Stimulated activated CD4-positive, alpha-beta T cell treated with anti-CD3 and anti-CD28 coated beads, TNF-alpha, amount 100 ng/mL, for 1 hour (primary cell): ENCODE measurements at regions not wholly inside any gene's neighbourhood (a gene's known extent, or its start where the extent isn't known, plus 50 kb on each side); places are given as distances from the start of the nearest gene placed in this dataset.

Experiments
- DNase-seq, 3 donors: peaks; one replicate each; pipeline ENCODE4 v3.0.0-alpha.2; 2020; ENCODE audit warnings: low read depth in 3 of 3, low spot score in 1 of 3

DNA sequence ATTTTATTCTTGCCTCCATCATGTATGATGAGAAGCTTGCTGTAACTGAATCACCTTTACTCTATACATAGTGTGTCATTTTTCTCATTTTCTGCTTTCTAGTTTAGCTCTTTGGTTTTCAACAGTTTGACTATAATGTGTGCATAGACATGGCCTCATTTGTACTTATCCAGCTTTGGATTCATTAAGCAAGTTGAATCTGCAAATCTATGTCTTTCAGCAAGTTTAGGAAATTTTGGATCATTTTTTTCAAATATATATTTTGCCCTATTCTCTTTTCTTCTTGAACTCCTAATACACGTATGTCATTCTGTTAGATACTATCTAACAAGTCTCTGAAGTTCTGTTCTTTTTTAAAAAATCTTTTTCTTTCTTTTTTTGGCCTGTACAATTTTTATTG lies 57.8 kb downstream of the PRLHR start:
- no peak for DNase-seq

DNA sequence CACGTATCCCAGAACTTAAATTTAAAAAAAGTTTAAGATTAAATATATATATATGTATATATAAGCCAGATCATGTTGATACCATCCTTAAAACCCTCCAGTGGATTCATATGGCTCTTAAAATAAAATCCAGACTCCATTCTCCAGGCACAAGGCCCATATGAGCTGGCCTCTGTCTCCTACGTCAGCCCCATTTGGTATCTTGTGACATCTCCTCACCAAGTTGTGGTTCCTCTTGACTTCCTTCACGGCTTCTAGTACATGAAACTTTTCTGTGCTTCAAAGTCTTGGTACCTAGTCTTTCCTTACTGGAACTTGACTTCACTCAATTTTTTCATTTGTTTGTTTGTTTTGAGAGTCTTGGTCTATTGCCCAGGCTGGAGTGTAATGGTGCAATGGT lies 61.3 kb downstream of the PRLHR start:
- DNase-seq = no peak

DNA sequence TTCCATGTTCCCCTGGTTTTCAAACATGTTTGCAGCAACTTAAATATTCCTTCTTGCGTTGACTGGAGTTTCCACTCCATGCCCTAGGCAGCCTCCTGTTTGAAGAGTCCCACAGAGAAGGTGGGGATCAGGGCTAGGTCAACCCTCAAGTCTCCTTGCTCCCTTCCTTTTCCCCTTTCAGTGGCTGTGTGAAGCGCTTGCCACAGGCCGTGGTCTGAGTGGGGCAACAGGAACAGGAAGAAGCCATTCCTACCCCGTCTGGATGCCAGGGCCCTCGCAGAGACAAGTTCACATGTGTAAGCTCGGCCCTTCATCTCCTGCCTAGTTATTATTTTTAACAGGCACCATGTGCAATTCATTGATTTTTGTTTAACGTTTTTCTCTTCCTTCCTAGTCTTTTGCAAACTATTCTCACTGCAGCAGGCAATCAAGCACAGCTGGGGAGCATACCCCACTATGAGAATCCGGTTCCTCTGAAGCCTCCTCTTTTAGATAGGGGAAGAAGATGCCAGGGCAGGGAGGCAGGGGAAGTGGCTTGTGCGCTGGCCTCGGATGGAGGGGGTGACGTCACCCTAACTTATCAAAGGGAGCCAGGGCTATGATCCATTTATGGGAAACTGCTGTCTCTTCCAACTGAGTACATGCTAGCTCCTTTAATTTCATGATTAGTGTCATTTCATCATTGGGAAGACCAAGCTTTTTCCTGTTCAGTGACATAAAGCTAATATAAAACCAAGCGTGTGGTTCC lies 64.2 kb downstream of the PRLHR start:
- DNase-seq = no peak

DNA sequence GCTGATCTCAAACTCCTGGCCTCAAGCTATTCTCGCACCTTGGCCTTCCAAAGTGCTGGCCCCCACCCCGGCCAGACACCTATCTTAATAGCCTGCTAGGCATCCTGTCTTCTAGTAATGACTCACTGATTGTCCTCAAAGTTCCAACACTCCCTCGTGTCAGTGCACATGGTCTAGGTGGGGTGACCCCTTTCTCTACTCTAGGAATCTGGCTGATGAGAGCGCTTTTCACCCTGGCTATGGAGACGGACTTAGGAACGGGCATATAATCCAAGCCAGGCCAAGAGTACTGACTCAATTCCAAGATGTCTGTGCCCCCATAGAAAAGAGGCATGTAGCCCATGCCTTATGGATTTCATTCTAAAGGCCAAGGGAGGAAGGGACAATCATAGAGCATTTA lies 67.0 kb downstream of the PRLHR start:
- DNase-seq = no peak

DNA sequence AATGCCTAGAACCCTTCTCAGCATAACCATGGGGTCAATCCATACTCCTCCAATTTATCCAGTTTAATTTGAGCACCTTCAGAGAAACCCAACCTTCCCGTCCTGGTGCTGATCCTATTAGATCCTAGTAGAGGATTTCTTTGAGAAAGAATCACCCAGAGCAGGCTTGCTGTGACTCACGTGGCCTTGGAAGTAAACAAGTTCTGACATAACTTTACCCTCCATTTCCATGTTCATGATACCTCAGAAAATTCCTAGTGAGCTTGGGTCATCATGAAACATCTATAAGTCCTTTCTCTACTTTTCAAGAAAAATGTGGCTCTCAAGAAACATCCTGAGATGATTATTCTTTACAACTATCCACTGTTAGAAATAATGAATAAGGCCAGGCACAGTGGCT lies 71.7 kb downstream of the PRLHR start:
- DNase-seq = no peak

DNA sequence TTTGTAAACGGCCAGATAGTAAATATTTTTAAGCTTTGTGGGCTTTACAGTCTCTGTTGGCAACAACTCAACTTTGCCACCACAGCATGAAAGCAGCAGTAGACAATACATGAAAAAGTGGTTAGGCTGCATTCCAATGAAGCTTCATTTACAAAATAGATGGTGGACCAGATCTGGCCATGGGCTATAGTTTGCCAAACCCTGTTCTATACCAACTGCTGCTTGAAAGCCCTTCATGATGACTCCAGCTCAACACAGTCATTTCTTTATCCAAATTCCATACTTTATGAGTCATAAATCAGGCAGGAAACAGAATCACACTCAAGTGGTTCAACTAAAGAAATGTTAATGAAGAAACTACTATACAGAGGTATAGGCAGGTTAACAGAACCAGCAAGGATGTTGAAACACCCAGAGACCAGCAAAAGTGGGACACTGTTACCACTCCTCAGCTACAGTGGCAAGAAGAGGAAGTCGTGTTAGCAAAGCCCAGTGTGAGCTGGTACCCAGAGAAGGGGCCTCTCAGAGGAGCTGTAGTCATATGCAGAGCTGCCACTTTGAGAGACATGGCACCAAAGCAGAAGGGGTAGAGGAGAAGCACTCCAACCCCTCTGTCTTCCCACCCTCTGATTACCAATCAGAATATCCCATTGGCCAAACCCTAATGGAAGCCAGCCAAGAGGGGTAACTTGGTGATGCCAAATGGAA lies 72.5 kb downstream of the PRLHR start:
- no peak for DNase-seq

DNA sequence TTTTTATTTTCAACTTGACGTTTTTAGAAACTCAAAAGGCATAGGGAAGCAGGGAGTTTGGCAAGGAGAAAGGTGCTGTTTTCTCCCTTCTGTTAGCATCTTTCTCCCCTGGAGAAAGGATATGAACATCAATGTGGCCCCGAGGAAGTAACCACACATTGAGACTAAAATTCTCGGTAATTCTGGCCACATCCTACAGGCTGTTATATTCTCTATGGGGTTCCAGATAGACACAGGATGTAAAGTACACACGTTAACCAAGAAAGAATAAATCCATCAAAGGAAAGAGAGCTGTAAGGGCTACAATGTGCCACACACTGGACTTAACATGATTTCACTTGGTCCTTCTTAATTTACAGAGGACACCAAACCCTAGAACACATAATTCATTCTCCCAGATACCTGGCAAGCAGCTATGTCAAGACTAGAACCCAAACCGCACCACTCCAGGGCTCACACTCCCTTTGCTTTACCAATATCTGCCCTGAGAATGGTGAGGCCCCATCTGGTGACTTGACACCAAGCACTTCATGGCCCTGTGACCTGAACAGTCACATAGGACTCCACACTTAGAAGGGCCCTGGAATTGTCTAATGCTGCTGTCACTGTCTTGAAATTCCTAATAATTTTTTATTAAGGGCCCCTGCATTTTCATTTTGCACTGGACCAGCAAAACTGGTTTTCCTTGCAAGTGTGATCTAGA lies 73.9 kb downstream of the PRLHR start:
- DNase-seq = no peak

DNA sequence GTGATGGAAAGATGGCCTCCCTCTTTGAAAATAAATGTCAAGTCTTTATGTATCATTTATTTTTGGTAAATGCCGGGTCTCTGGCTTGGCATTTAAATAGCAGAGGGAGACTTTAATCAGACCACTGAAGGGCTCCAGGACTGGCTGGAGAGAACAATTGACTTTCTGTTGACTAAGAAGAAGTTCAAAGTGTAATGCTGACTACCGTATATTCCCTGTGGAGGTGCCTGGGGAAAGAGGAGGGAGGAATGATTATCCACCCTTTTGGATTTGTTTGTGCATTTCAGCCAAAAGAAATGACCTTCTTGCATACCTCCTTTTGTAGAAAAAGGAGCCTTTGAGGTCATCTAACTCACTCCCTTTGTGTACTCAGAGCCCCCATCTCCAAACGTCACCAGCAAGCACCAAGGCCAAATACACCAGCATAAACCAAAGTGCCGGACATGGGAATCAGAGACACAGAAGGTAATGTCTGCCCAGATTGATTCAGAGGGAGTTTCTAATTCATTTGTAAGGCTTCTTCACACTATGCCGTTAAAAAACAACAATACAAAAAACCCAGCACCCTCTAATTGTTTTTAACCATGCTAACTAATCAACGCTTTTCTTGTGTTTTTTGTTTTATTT lies 75.2 kb downstream of the PRLHR start:
- DNase-seq = no peak

DNA sequence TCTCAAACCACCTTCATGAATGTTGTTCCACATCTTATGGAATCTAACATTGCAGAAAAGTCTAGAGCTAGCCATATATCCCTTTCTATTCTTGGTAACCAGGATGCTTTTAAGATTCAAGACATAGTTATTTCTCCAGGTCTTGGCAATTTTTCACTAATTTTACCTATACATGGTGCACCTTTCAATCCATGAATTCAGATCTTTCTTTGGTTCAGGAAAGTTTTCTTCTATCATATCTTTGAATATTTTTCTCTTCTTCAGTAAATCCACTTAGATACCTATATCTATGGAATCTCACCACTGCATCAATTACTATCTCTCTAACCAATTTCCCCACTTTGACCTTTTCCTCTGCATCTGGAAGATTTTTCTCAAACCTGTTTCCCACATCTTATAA lies 77.4 kb downstream of the PRLHR start:
- DNase-seq = no peak

DNA sequence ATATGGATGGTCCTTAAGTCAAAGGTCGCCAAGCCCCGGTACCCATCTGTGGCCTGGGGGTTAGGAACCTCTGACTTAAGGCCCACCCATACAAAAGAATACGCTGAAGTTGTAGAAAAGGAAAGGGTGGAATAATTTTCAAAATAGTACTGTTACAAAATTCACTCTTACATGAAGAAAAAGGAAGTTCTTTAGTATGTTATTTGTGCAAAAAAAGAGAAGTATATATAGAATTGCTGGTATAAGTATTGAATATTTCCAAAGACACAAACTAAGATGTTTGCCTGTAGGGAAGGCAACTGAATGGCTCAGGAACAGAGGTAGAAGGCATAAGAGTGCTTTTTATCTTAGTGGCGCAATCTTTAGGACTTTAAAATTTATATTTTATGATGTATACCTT lies 78.7 kb downstream of the PRLHR start:
- DNase-seq = no peak

DNA sequence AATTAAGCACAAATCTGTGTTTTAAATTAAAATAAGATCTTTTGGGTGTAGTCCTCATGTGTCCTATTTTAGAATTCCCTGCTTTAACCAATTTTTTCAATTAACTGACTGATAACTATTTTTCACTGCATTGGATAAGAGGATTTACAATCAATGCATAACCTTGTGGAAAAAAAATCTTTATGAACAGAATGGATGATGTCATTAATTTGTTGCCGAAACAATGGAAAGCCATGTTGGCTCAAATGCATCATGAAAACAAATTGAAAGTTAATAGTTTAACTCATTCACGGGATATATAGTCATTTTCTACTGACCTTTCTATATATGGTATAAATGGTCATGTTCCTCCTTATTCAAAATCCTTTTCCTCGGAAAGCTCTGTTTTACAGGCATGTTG lies 82.3 kb downstream of the PRLHR start:
- DNase-seq = no peak

DNA sequence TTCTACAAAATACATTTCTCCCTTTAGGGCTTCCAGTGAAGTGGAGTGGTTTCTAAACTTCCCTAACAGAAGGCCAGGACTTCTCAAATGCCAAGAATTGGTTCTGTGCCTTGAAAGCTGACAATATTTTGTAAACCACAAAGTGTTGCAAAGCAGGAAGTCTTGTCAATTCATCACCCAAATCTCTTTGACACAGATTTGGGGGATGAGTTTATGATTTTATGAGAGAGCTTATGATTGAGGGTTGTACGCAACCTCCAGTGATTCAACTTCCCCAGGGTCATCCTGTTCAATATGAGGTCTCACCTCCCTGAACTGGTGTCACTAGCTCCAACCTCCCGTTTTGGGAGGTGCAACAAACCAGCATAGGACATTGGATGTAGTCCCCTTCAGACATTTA lies 83.7 kb downstream of the PRLHR start:
- DNase-seq = no peak

DNA sequence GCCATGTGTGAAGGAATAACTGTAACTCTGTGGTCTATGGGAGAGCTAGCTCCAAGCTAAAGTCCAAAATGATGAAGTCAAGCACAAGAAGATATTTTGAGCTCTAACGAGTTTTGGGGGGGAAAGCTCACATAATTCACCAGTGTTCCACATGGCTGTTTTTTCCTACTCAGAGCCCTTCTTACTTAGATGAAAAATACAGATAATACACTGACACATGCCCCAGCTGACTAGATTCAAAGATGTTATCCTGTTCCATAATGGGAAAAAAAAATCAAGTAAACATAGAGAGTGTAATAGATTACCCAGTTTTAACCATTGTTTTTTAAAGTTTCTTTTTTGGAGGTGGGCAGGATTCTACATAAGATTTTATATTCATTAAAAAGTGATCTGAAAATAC lies 86.6 kb downstream of the PRLHR start:
- no peak for DNase-seq

DNA sequence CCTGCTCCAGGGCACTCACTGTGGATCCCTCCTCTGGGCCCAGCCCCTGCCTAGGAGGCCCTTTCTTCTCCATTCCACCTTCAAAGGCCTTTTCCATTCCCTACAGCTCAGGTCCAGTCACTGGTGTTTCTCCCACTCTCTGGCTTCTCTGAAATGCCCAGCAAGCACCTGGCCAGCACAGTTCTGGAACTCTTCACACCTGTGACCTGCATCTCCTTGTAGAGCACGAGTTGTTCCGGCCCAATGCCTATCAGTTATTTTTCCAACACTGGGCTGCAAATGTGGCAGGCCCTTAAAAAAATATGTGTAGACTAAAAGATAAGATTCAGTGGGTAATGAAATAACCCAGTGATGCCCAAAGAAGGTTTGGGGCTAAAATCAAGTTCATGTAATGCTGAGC lies 87.1 kb downstream of the PRLHR start:
- DNase-seq = no peak

DNA sequence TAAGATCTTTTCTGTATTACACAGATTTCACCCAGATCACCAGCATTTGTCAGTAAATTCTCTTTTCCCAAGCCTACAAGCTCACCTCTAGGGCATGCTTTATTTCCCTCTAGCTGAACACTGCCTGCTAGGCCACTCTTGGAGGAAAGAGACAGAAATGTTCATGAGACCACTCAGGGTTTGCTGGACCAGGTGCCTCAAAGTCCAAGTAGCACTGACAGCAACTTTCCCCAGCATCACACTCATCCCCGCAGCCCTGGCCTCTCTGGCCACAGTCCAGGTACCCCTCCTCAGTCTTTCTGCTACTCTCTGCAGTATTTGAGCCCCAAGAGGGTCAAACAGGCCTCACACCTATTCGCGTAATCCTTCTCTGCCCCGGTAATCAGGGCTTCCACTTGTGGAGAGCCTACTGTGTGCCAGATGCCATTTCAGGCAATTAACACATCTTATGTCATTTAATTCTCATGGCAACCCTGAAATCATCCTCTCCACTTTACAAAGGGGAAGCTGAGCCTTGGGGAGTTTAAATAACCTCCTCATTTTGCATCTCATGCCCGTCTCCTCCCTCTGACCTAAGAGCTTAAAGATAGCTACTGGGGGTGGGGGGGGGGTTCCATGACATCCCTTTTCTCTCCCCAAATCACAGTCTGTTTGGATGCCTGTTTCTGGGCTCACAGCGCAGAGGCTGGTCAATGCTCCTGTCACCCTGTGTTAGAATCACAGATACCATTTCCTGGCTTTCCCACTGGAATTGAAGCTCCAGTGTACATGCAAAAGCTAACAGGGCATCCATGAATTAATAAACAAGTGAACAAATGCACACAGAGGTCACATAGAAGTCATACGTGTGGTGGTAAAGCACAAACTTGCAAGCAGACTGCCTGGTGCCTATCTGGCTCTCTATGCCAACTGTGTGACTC lies 88.5 kb downstream of the PRLHR start:
- DNase-seq = no peak

DNA sequence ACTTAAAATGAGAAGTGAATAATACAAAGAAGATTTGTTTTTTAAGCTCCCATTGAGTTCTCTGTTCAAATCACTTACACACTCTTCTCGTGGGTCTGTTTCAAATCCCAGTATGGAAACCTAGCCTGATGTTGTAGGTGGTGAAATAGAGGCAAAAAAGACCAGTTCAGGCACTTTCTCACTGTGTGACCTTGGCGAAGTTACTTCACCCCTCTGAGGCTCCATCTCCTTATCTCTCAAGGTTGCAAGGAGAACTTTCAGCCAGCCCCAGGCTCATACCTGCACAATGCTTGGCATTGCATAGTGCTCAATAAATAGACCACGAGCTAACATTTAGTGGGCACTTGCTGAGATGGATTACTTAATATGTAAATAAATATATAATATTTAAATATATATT lies 90.1 kb downstream of the PRLHR start:
- no peak for DNase-seq

DNA sequence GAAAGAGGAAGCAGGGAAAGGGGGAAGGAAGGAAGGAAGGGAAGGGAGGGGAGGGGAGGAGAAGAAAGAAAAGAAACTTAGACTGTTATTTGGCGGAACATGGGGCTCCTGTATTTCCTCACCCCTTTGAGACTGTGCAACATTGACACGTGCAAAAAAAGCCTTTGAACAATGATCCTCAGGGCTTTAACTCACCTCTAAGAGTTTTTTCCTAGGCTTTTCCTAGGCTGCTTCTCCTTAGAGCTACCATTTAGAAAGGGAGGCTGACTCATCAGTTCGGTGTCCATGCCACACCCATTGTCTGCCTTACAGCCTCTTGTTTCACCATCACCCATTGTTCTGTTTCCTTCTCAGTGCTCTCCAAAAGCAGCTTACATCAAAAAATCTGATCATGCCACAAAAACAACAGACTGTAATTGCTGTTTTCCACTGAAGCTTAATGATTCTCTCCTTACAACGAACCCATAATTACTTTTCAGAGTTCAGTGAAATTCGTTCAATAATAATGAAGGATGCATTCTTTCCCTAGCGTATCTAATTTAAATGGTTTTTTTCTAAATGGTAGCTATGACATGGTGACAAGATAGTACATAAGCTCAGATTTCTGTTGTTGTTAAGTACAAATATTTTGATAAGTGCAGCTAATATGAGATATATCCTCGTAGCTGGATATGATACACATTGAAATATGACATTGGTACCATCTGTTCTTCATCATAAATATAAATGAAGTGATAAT lies 90.8 kb downstream of the PRLHR start:
- DNase-seq = no peak

DNA sequence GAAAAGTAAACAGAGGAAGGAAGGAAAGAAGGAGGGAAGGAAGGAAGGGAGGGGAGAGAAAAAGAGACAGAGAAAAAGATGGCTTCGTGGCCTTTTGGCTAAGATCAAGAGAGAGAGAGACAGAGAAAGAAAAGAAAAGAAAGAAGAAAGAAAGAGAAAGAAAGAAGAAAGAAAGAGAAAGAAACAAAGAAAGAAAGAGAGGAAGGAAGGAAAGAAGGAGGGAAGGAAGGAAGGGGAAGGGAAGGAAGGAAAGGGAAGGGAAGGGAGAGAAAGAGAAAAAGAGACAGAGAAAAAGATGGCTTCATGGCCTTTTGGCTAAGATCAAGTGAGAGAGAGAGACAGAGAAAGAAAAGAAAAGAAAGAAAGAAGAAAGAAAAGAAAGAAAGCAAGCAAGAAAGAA lies 91.4 kb downstream of the PRLHR start:
- DNase-seq = no peak

DNA sequence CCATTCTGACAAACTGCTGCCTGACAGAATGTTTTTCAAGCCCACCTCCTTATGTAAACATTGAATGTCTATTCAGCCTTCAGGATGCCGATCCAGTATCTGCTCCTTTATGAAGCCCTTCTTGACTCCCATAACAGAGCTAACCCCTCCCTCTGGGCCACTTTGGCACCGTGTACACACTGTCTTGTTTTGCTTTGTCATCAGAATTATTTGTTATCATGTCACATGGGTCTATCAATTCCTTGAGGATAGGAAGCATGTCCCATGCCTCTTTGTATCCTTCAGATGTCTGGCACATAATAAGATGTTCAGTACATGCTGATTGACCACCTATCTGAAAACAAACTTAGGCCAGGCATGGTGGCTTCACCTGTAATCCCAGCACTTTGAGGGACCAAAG lies 92.3 kb downstream of the PRLHR start:
- no peak for DNase-seq
